H1 (cell line): ENCODE measurements at regions not wholly inside any gene's neighbourhood (a gene's known extent, or its start where the extent isn't known, plus 50 kb on each side); places are given as distances from the start of the nearest gene placed in this dataset.

Source experiments
- CTCF ChIP-seq, 3 experiments: IDR thresholded peaks; 1 replicate in 2 of 3; 2 replicates in 1 of 3; pipeline versions ENCODE4 v1.5.1 to v1.6.1; 2011; ENCODE audit warnings: low read length in 3 of 3, mild to moderate bottlenecking in 3 of 3, inconsistent platforms in 2 of 3, low read depth in 1 of 3, moderate library complexity in 1 of 3; ENCODE audit not compliant: insufficient read depth in 1 of 3; ENCODE audit errors: control extremely low read depth in 1 of 3
- HDAC2 ChIP-seq, 2 experiments: fragments of 300-600 bp in 1 of 2; sonication (generic) in 1 of 2; IDR thresholded peaks; 2 replicates each; pipeline ENCODE4 v1.6.1; 2011 to 2012; ENCODE audit warnings: low read depth in 2 of 2, low read length in 2 of 2, mild to moderate bottlenecking in 2 of 2, moderate library complexity in 2 of 2, borderline replicate concordance in 1 of 2, inconsistent platforms in 1 of 2
- SRF ChIP-seq: IDR thresholded peaks from 2 replicates; pipeline ENCODE4 v1.6.1; 2011; ENCODE audit warnings: mild to moderate bottlenecking, low read depth, low read length, moderate library complexity
- TCF12 ChIP-seq: IDR thresholded peaks from 2 replicates; pipeline ENCODE4 v1.6.1; 2011; ENCODE audit warnings: low read depth, mild to moderate bottlenecking, low read length

DNA sequence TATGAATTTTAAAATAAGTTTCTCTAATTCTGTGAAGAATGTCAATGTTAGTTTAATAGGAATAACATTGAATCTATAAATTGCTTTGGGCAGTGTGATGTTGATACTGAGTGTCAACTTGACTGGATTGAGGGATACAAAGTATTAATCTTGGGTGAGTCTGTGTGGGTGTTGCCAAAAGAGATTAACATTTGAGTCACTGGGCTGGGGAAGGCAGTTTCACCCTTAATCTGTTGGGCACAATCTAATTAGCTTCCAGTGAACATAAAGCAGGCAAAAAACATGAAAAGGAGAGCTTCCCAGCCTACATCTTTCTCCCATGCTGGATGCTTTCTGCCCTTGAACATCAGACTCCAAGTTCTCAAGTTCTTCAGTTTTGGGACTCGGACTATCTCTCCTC is 832.0 kb upstream of the ARRDC3 start (continued):
- TF ChIP-seq CTCF (IDR thresholded peaks at IDR 0.05; ENCODE audit: control extremely low read depth in 1 of 3, insufficient read depth in 1 of 3, low read depth in 1 of 3, low read length in 3 of 3) (no peak), TCF12 (no peak), HDAC2 (IDR thresholded peaks at IDR 0.05; ENCODE audit: borderline replicate concordance in 1 of 2, low read depth in 2 of 2, low read length in 2 of 2) (no peak), SRF (no peak)
